ENCODE measurements at regions not wholly inside any gene's neighbourhood (a gene's known extent, or its start where the extent isn't known, plus 50 kb on each side); places are given as distances from the start of the nearest gene placed in this dataset.

DNA sequence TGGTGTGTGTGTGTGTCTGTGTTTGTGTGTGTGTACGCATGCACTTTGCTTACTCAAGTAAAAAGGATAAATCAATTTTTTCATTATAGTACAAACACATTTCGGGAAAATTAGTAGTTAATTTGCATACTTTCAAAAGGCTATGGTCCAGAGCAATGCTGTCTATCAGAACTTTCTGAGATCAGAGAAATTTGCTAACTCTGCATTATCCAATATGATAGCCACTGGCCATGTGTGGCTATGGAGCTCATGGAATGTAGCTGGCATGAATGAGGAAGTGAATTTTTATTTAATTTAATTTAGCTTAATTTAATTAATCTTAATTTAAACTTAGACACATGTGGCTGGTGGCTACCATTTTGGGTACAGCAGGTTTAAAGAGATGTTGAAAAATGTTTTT lies 289.6 kb downstream of the MAT2B start:
- H3K36me3 ChIP-seq (replicated peaks; ENCODE audit: insufficient read depth, low read depth): no peaks in the 10 kb centered on the region
- no peak overlapping the region for H3K4me3 ChIP-seq
- H3K27me3 ChIP-seq: no peaks in the 10 kb centered on the region
- WGBS (ENCODE audit: low lambda C conversion rate, missing lambda C conversion rate): 96% methylated on average over 2 of the region's 2 CpGs
- no peaks in the 10 kb centered on the region for H3K9me3 ChIP-seq (ENCODE audit: low read depth)
- no peak for DNase-seq (ENCODE audit: low spot score)
- no peak for TF ChIP-seq EZH2 (IDR thresholded peaks at IDR 0.05; ENCODE audit: borderline replicate concordance)
- no peak for TF ChIP-seq EZH2phosphoT487 (IDR thresholded peaks at IDR 0.05; ENCODE audit: low read depth, severe bottlenecking, unreplicated experiment)
- TF ChIP-seq, protein P1, sequence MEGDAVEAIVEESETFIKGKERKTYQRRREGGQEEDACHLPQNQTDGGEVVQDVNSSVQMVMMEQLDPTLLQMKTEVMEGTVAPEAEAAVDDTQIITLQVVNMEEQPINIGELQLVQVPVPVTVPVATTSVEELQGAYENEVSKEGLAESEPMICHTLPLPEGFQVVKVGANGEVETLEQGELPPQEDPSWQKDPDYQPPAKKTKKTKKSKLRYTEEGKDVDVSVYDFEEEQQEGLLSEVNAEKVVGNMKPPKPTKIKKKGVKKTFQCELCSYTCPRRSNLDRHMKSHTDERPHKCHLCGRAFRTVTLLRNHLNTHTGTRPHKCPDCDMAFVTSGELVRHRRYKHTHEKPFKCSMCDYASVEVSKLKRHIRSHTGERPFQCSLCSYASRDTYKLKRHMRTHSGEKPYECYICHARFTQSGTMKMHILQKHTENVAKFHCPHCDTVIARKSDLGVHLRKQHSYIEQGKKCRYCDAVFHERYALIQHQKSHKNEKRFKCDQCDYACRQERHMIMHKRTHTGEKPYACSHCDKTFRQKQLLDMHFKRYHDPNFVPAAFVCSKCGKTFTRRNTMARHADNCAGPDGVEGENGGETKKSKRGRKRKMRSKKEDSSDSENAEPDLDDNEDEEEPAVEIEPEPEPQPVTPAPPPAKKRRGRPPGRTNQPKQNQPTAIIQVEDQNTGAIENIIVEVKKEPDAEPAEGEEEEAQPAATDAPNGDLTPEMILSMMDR (IDR thresholded peaks at IDR 0.05; ENCODE audit: poor library complexity): no peak
- no peak overlapping the region for H2AFZ ChIP-seq
- H3K4me1 ChIP-seq (ENCODE audit: insufficient read depth): no peaks in the 10 kb centered on the region
- H3K4me2 ChIP-seq: no peak overlapping the region
- H3K9me2 ChIP-seq (replicated peaks; ENCODE audit: insufficient read depth): no peaks in the 10 kb centered on the region
- no peak overlapping the region for H3K27ac ChIP-seq
- H3K79me2 ChIP-seq: no peaks in the 10 kb centered on the region
- H4K20me1 ChIP-seq (ENCODE audit: insufficient read depth, poor library complexity, severe bottlenecking): no peaks in the 10 kb centered on the region

DNA sequence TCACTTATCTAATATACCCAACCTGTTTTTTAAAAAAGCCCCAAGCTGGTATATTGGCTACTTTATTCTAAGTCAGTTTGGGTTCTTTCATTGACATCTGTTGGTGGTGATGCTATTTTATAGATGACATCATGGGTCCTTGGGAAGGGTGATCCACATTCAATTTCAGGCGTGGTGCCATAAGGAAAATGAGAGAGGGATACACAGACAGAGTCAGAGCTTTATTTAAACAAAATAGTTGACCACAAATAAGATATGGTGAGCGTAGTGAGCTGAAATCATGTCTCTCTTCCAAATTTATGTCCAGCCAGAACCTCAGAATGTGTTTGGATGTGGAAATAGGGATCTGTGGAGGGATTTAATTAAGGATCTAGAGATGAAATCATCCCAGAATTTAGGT lies 302.4 kb downstream of the MAT2B start:
- Histone ChIP-seq H4K20me1 (ENCODE audit: insufficient read depth, poor library complexity, severe bottlenecking) (no peaks in the 10 kb centered on the region), H3K36me3 (replicated peaks; ENCODE audit: insufficient read depth, low read depth) (no peaks in the 10 kb centered on the region), H3K79me2 (no peaks in the 10 kb centered on the region), H3K9me3 (ENCODE audit: low read depth) (no peaks in the 10 kb centered on the region), H3K27ac (no peak overlapping the region), H3K27me3 (no peaks in the 10 kb centered on the region), H2AFZ (no peak overlapping the region), H3K4me3 (no peak overlapping the region), H3K4me2 (no peak overlapping the region), H3K4me1 (ENCODE audit: insufficient read depth) (no peaks in the 10 kb centered on the region), H3K9me2 (replicated peaks; ENCODE audit: insufficient read depth) (no peaks in the 10 kb centered on the region)
- TF ChIP-seq EZH2phosphoT487 (IDR thresholded peaks at IDR 0.05; ENCODE audit: low read depth, severe bottlenecking, unreplicated experiment): no peak
- TF ChIP-seq, protein P1 (IDR thresholded peaks at IDR 0.05; ENCODE audit: poor library complexity): no peak
- DNase-seq (ENCODE audit: low spot score): no peak
- WGBS (ENCODE audit: low lambda C conversion rate, missing lambda C conversion rate): 89% methylated on average over 2 of the region's 2 CpGs

DNA sequence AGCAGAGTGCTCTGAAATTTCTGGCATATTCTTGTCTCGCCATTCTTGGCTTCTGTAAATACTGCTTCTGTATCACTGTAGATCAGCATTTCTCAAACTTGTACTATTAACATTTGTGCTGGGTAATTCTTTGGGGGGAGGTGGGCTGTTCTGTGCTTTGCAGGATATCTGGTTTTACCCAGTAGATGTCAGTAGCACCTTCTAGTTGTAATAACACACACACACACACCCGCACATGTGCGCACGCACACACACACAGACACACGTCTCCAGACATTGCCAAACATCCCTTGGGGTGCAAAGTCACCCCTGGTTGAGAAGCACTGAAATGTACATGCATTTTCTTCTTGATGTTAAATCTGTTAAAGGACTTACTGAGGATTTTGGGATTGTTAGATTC lies 304.1 kb downstream of the MAT2B start:
- H3K27ac ChIP-seq: no peak overlapping the region

More for the DNA sequence above, 304.1 kb downstream of the MAT2B start:
- H3K9me2 ChIP-seq (replicated peaks; ENCODE audit: insufficient read depth): no peaks in the 10 kb centered on the region
- H3K4me3 ChIP-seq: no peak overlapping the region
- no peaks in the 10 kb centered on the region for H3K4me1 ChIP-seq (ENCODE audit: insufficient read depth)
- H3K27me3 ChIP-seq: no peaks in the 10 kb centered on the region
- H3K79me2 ChIP-seq: no peaks in the 10 kb centered on the region
- no peaks in the 10 kb centered on the region for H3K9me3 ChIP-seq (ENCODE audit: low read depth)
- no peak for TF ChIP-seq EZH2phosphoT487 (IDR thresholded peaks at IDR 0.05; ENCODE audit: low read depth, severe bottlenecking, unreplicated experiment)
- no peak for TF ChIP-seq EZH2 (IDR thresholded peaks at IDR 0.05; ENCODE audit: borderline replicate concordance)
- TF ChIP-seq, protein P1 (IDR thresholded peaks at IDR 0.05; ENCODE audit: poor library complexity): no peak
- H2AFZ ChIP-seq: no peak overlapping the region
- no peaks in the 10 kb centered on the region for H4K20me1 ChIP-seq (ENCODE audit: insufficient read depth, poor library complexity, severe bottlenecking)
- no peak overlapping the region for H3K4me2 ChIP-seq
- no peak for DNase-seq (ENCODE audit: low spot score)
- WGBS (ENCODE audit: low lambda C conversion rate, missing lambda C conversion rate): 59% methylated on average over 5 of the region's 5 CpGs
- no peaks in the 10 kb centered on the region for H3K36me3 ChIP-seq (replicated peaks; ENCODE audit: insufficient read depth, low read depth)

Data from hepatocyte (in vitro differentiated cells).